Thyroid gland (tissue), 4 donors: ENCODE measurements at regions not wholly inside any gene's neighbourhood (a gene's known extent, or its start where the extent isn't known, plus 50 kb on each side); places are given as distances from the start of the nearest gene placed in this dataset.

Experiments
- POLR2A ChIP-seq, 2 donors: fragments of 450-650 bp; IDR thresholded peaks; one replicate each; pipeline ENCODE4 v1.6.1; 2017; ENCODE audit warnings: antibody characterized with exemption in 2 of 2, mild to moderate bottlenecking in 2 of 2, moderate library complexity in 1 of 2
- TF ChIP-seq, protein P1 (sequence below), 6 experiments: fragments of 200-600 bp in 3 of 6; fragments of 450-650 bp in 3 of 6; sonication (generic) in 3 of 6; IDR thresholded peaks; one replicate each; pipeline ENCODE4 v1.5.1; 2016 to 2019; ENCODE audit warnings: antibody characterized with exemption in 6 of 6, mild to moderate bottlenecking in 2 of 6, inconsistent platforms in 1 of 6, moderate library complexity in 1 of 6

GRCh38 chr4:124918559-124919122, 206.1 kb upstream of the ANKRD50 start:
- TF ChIP-seq POLR2A (IDR thresholded peaks at IDR 0.05): no peak
- TF ChIP-seq, protein P1, sequence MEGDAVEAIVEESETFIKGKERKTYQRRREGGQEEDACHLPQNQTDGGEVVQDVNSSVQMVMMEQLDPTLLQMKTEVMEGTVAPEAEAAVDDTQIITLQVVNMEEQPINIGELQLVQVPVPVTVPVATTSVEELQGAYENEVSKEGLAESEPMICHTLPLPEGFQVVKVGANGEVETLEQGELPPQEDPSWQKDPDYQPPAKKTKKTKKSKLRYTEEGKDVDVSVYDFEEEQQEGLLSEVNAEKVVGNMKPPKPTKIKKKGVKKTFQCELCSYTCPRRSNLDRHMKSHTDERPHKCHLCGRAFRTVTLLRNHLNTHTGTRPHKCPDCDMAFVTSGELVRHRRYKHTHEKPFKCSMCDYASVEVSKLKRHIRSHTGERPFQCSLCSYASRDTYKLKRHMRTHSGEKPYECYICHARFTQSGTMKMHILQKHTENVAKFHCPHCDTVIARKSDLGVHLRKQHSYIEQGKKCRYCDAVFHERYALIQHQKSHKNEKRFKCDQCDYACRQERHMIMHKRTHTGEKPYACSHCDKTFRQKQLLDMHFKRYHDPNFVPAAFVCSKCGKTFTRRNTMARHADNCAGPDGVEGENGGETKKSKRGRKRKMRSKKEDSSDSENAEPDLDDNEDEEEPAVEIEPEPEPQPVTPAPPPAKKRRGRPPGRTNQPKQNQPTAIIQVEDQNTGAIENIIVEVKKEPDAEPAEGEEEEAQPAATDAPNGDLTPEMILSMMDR (IDR thresholded peaks at IDR 0.05): no peak
